Cardiac muscle cell (in vitro differentiated cells and primary cell): ENCODE measurements at regions not wholly inside any gene's neighbourhood (a gene's known extent, or its start where the extent isn't known, plus 50 kb on each side); places are given as distances from the start of the nearest gene placed in this dataset.

Experiments
- DNase-seq, 2 donors: peaks; one replicate each; pipeline versions ENCODE4 v3.0.0 to v3.0.0-alpha.2; 2010 to 2017; ENCODE audit warnings: low read depth in 1 of 2, low spot score in 1 of 2
- H3K27ac ChIP-seq: fragments of 200-600 bp; sonication (generic); 2 replicates; pipeline ENCODE4 v1.5.1; 2016
- H3K27me3 ChIP-seq: fragments of 200-600 bp; sonication (generic); 2 replicates; pipeline ENCODE4 v1.6.0; 2016; ENCODE audit warnings: control low read depth
- H3K36me3 ChIP-seq: fragments of 200-600 bp; sonication (generic); 2 replicates; pipeline ENCODE4 v1.5.1; 2016; ENCODE audit warnings: control low read depth
- H3K4me1 ChIP-seq: fragments of 200-600 bp; sonication (generic); 2 replicates; pipeline ENCODE4 v1.8.1; 2017; ENCODE audit warnings: low read depth, mild to moderate bottlenecking, mixed run types
- H3K4me3 ChIP-seq: fragments of 200-600 bp; sonication (generic); 2 replicates; pipeline ENCODE4 v1.5.1; 2016; ENCODE audit warnings: mild to moderate bottlenecking
- H3K9me3 ChIP-seq: fragments of 200-600 bp; sonication (generic); 2 replicates; pipeline ENCODE4 v1.5.1; 2017; ENCODE audit warnings: low read depth, mild to moderate bottlenecking, control low read depth
- TF ChIP-seq, protein P1 (sequence below): IDR thresholded peaks from 2 replicates; pipeline ENCODE4 v1.5.1; 2012; ENCODE audit warnings: low read depth, mild to moderate bottlenecking, low read length

DNA sequence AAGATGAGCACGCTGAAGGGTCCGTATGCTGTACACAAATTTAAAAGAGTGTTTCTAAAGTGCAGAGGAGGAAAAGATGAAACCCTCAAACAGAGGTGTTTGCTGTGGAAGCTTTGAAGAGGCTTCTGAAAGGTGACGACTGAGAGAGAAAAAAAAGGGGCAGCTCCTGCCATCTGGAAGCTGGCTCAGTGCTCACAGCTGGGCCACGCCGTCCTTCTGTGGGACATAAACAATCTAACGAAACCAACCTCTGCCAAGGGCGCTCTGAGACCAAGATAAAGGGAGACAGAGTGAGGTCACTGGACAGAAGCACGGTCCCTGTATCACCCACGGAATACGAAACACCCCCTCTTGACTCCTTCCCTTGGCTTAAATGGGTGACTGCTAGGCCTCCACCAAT lies 96.3 kb upstream of the SLC6A6 start:
- H3K27ac ChIP-seq, result no peak overlapping the region
- no peaks in the 10 kb centered on the region for H3K36me3 ChIP-seq
- no peaks in the 10 kb centered on the region for H3K4me1 ChIP-seq
- H3K27me3 ChIP-seq, result no peaks in the 10 kb centered on the region
- no peak overlapping the region for H3K4me3 ChIP-seq
- no peaks in the 10 kb centered on the region for H3K9me3 ChIP-seq
- TF ChIP-seq, protein P1, sequence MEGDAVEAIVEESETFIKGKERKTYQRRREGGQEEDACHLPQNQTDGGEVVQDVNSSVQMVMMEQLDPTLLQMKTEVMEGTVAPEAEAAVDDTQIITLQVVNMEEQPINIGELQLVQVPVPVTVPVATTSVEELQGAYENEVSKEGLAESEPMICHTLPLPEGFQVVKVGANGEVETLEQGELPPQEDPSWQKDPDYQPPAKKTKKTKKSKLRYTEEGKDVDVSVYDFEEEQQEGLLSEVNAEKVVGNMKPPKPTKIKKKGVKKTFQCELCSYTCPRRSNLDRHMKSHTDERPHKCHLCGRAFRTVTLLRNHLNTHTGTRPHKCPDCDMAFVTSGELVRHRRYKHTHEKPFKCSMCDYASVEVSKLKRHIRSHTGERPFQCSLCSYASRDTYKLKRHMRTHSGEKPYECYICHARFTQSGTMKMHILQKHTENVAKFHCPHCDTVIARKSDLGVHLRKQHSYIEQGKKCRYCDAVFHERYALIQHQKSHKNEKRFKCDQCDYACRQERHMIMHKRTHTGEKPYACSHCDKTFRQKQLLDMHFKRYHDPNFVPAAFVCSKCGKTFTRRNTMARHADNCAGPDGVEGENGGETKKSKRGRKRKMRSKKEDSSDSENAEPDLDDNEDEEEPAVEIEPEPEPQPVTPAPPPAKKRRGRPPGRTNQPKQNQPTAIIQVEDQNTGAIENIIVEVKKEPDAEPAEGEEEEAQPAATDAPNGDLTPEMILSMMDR, result no peak
- DNase-seq, result no peak

DNA sequence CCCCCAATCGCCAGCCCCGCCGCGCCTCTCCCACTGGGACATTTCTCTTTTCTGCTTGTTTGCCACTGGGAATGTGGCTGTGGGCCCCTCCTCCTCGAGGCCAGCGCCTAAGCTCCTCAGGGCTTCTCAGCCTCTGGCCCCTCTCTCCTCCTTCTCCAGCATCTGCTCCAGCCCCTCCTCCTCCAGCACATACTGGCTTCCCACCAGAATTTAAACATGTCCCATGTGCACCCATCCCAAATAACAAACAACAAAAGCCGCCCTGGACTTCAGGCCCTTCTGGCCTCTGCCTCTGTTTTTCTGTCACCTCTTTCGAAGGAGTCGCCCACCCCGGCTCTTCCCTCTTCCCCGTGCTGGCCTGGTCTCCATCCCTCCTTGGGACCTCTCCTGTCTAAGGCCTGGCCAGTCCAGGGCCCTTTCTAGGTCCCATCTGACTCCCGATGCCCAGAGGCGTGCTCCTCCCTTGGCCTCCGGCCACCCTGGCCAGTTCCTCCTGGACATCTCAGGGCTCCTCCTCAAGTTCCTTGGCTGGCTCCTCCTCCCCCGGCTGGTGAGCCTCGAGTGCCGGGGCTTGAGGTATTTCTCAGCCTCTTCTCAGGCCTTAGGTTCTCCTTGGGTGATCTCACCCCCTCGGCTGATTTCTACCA lies 94.6 kb upstream of the SLC6A6 start:
- TF ChIP-seq, protein P1, result no peak
- H3K27me3 ChIP-seq, result peaks cover 10% of the 10 kb centered on the region
- no peak overlapping the region for H3K4me3 ChIP-seq
- H3K36me3 ChIP-seq, result no peaks in the 10 kb centered on the region
- no peak overlapping the region for H3K27ac ChIP-seq
- DNase-seq, result no peak
- no peaks in the 10 kb centered on the region for H3K9me3 ChIP-seq
- no peaks in the 10 kb centered on the region for H3K4me1 ChIP-seq

DNA sequence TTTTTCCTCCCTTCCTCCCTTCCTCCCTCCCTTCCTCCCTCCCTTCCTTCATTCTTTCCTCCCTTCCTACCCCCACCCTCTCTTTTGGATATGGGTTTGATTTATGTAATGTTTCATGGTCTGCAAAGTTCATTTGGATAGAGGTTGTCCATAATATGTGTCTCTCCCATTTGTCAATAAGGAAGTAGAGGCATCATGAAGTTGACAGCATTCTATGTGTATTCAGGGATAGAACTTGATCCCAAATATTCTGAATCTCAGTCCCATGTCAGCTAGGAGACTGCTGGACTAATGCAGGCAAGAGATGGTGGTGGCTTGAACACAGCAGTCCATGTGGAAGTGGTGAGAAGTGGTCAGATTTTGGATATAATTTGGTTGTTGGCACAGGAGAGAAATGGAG lies 90.7 kb upstream of the SLC6A6 start:
- no peaks in the 10 kb centered on the region for H3K36me3 ChIP-seq
- peaks cover 19% of the 10 kb centered on the region for H3K27me3 ChIP-seq
- H3K9me3 ChIP-seq, result no peaks in the 10 kb centered on the region

DNA sequence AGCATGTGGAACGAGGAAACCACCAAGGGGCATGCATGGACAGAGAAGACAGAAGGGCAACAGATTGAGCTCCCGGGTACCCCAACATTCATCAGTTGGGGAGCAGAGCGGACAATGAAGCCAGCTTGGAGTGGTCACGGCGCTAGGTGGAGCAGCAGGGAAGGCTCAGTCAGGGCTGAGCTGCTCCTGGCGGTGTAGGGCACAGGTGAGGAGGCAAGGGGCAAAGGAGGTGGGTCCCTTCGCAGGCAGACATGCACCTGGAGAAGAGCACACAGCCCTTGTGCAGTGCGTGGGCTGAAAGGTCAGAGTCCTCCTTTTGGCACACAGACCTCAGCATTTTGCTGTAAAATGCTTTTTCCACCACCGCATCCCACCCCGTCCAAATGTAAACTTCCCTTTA lies 90.0 kb upstream of the SLC6A6 start:
- Histone ChIP-seq H3K4me1 (no peaks in the 10 kb centered on the region), H3K36me3 (no peaks in the 10 kb centered on the region), H3K27me3 (peaks cover 19% of the 10 kb centered on the region), H3K4me3 (no peak overlapping the region), H3K9me3 (no peaks in the 10 kb centered on the region), H3K27ac (no peak overlapping the region)
- TF ChIP-seq, protein P1, result no peak
- no peak for DNase-seq

More for the DNA sequence above, 90.7 kb upstream of the SLC6A6 start:
- Histone ChIP-seq H3K4me1 (no peaks in the 10 kb centered on the region), H3K27ac (no peak overlapping the region), H3K4me3 (no peak overlapping the region)
- TF ChIP-seq, protein P1, result no peak
- no peak for DNase-seq

DNA sequence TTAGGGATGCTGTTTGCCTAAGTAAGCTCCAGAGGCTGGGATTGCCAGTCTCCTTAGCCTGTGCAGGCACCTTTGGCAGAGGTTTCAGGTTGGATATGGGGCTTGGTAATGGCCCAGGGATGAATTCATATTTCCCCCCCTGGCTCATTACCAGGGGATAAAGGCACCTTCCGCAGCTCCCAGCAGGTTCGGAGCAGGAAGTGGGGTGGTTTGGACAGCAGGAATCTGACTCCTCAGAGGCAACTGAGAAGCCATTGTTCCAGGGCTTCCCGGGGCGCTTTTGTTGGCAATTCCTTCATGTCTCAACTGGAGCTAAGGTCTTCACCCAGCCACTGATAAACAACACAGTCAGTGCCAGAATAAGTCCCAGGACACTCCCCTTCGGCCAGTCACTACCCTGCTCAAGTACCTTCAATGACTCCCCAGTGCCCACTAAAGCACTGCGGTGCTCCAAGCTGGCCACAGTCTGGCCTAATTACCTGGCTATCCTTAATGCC lies 85.3 kb upstream of the SLC6A6 start:
- Histone ChIP-seq H3K4me1 (no peaks in the 10 kb centered on the region), H3K27ac (no peak overlapping the region), H3K9me3 (no peaks in the 10 kb centered on the region), H3K4me3 (no peak overlapping the region), H3K27me3 (peaks cover 15% of the 10 kb centered on the region), H3K36me3 (no peaks in the 10 kb centered on the region)
- TF ChIP-seq, protein P1, result no peak
- DNase-seq, result peak in 1 of 2 donors; percentile 16
